Hematopoietic multipotent progenitor cell (in vitro differentiated cells): ENCODE measurements at regions not wholly inside any gene's neighbourhood (a gene's known extent, or its start where the extent isn't known, plus 50 kb on each side); places are given as distances from the start of the nearest gene placed in this dataset.
"Not testable (repeated sequence)": the region's sequence is repeated elsewhere in the genome, so short reads cannot be mapped to it uniquely, and the experiment has no call there.

ENCODE experiments used
- DNase-seq, 3 donors: peaks; one replicate each; pipeline ENCODE4 v3.0.0-alpha.2; 2011 to 2015; ENCODE audit warnings: low read depth in 2 of 3, low spot score in 2 of 3

- DNase-seq: no peak
Measured at GRCh38 chr6:16834242-16834641, 73.0 kb upstream of the ATXN1 start.

GRCh38 chr6:16832721-16833120, 71.5 kb upstream of the ATXN1 start:
- no peak for DNase-seq

- DNase-seq: no peak
Measured at GRCh38 chr6:16832043-16832567, 70.8 kb upstream of the ATXN1 start.

GRCh38 chr6:16831136-16831535, 69.9 kb upstream of the ATXN1 start:
- no peak for DNase-seq

- no peak for DNase-seq
Measured at GRCh38 chr6:16828058-16828457, 66.8 kb upstream of the ATXN1 start.

- DNase-seq: no peak
Measured at GRCh38 chr6:16827627-16828026, 66.4 kb upstream of the ATXN1 start.

- DNase-seq: no peak
Measured at GRCh38 chr6:16825784-16826183, 64.5 kb upstream of the ATXN1 start.

- DNase-seq: peak in 2 of 3 donors; percentile 66 to 74
Measured at GRCh38 chr6:16824845-16825685, 63.8 kb upstream of the ATXN1 start.

GRCh38 chr6:16823718-16824352, 62.6 kb upstream of the ATXN1 start:
- no peak for DNase-seq

- DNase-seq: no peak
Measured at GRCh38 chr6:16822975-16823717, 61.9 kb upstream of the ATXN1 start.

GRCh38 chr6:16822529-16822928, 61.3 kb upstream of the ATXN1 start:
- no peak for DNase-seq

- no peak for DNase-seq
Measured at GRCh38 chr6:16821834-16822264, 60.6 kb upstream of the ATXN1 start.

- not testable (repeated sequence) for DNase-seq
Measured at GRCh38 chr6:16820262-16820661, 59.0 kb upstream of the ATXN1 start.

- DNase-seq: peak in 1 of 3 donors; percentile 40
Measured at GRCh38 chr6:16819752-16820151, 58.5 kb upstream of the ATXN1 start.

- no peak for DNase-seq
Measured at GRCh38 chr6:16818992-16819626, 57.8 kb upstream of the ATXN1 start.

GRCh38 chr6:16817594-16817993, 56.3 kb upstream of the ATXN1 start:
- DNase-seq: no peak

- no peak for DNase-seq
Measured at GRCh38 chr6:16816891-16817290, 55.6 kb upstream of the ATXN1 start.

GRCh38 chr6:16812993-16813392, 51.7 kb upstream of the ATXN1 start:
- DNase-seq: no peak

GRCh38 chr6:16811277-16811979, 50.2 kb upstream of the ATXN1 start:
- DNase-seq: no peak
